CD1c-positive myeloid dendritic cell (primary cell): ENCODE measurements at regions not wholly inside any gene's neighbourhood (a gene's known extent, or its start where the extent isn't known, plus 50 kb on each side); places are given as distances from the start of the nearest gene placed in this dataset.
"Not testable (repeated sequence)": the region's sequence is repeated elsewhere in the genome, so short reads cannot be mapped to it uniquely, and the experiment has no call there.

Experiments
- DNase-seq: peaks from one replicate; pipeline ENCODE4 v3.0.0-alpha.2; 2016; ENCODE audit errors: extremely low spot score

DNA sequence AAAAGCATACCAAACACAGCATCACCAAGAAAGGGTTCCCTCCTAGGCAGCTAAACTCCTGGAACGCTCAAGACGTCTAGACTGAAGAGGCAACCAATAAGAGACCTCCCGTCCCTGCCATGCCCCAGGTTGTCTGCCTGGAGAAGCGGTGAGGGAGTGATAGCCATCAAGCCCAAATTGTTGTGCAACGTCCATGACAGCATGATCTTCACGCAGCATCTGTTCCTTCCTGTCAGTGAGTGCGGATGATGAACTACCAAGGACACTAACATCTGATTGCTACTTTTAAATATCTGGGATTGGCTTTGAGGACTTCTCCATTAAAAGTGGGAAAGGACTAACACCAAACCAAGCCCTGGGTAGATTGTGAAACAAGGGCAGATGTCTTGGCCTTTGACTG is 149.7 kb downstream of the TXNL1 start:
- no peak for DNase-seq

DNA sequence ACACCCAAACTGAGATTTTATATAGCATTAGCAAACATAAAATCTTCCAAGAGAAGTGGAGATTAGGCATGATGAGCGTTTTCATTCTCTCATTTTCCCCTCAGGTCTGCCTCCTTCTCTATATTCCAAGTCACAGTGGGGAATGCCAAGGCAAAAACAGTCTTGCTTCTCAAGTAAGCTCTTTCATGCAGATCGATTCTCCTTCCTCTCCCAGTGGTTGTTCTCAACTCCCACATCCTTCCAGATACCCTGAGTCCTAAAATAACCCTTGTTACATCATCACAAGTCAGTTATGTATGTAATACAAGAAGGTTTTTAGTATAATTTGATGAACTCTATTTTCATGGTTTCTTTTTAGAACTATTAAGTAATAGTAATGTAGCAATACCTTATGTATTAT is 150.6 kb downstream of the TXNL1 start:
- DNase-seq: no peak

DNA sequence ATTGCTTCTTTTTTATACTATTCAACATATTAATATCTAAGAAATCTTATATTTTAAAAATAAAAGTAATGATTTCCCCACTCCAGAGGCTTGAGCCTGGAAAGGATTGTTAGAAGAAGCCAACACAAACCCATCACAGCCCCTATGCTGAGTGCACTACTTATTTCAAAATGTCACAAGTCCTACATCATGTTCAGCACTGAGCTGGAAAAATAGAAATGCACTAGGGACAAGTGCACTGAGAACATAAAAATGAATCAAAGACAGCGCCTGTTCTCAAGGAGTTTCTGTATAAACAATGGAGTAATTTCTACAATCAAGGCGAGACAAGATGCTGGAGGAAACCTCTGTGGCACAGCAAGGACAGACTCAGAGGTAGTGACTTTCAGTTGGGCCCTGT is 155.0 kb downstream of the TXNL1 start:
- no peak for DNase-seq

DNA sequence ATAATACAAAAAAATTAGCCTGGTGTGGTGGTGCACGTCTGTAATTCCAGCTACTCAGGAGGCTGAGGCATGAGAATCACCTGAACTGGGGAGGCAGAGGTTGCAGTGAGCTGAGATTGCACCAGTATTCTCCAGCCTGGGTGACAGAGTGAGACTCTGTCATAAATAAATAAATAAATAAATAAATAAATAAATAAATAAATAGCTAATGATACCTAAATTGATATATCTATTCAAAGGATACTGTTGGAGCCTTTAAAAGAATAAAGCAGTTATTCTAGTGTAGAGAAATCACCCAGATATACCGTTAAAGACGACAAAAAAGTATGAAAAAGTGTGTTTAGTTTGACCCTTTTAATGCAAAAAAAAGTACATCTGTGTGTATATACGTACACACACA is 155.6 kb downstream of the TXNL1 start:
- DNase-seq: not testable (repeated sequence)

DNA sequence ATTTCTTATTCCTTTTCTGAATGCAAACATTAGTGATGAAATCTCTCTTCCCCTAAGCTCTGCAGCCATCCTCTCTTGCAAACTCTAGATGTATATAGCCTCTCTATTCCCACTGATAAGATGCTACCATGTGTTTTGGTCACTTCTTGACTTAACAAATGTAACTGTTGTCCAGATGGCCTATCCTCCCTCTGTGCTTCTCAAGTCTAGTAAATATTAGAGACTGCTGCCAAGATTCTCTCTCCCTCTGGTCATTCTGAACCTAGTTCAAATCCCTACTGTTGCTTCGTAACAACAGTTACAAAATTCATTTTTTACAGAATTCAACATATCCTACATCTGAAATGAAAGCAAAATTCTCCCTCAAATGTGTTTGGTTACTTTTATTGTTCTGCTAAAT is 156.6 kb downstream of the TXNL1 start:
- no peak for DNase-seq

DNA sequence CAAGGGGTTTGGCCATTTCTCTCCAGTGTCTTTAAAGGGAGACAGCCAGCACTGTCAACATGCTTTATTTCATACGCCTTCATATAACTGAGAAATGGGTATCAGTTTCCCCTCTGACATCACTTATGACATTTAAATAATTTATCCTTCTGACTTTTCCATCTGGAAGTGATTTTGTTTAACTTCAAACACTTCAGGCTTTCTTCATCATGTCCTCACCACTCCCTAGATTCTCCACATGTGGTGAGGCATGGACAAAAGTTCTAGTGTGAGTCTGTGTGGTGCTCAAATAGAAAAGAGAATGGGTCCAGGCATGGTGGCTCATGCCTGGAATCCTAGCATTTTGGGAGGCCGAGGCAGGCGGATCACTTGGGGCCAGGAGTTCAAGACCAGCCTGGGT is 158.6 kb downstream of the TXNL1 start:
- no peak for DNase-seq

DNA sequence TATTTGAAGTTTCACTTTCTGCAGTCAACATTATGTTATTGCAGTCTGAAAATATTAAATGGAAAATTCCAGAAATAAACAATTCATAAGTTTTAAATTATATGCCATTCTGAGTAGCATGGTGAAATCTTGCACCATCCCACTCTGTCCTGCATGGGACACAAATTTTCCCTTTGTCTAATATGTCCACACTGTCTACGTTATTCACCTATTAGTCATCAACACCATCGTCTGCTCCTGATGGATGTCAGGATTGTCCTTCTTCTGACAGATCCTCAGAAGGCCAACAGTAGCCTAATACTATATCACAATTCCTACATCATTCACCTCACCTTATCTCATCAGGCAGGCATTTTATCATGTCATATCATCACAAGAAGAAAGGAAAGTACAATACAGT is 163.1 kb downstream of the TXNL1 start:
- no peak for DNase-seq

DNA sequence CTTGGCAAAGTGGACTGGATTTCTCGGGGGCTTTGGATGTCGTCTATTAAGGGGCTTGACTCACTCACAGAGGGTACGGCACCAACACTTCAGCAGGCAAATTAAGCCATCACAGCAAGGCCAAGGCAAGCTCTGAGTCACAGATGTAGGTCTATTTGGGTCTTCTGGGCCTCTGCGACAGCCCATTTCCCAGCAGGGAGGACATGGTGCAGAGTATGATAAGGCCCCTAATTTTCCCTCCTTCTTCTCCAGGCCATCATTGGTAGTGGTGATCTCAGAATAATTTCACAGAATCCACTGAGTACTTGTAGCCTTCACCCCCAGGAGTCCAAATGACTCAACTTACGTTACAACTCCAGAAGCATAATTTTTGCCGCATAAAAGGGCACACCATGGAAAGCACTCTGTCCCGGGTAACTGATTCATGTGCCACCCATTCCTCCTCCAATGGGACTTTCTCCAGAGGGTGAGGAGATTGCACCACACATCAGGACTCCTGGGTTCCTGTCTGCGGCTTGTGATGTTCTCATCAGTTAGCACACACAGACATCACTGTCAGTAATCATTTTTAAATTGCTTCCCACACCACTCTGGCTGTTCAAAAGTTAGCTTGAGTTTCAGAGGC is 164.9 kb downstream of the TXNL1 start:
- DNase-seq: no peak

DNA sequence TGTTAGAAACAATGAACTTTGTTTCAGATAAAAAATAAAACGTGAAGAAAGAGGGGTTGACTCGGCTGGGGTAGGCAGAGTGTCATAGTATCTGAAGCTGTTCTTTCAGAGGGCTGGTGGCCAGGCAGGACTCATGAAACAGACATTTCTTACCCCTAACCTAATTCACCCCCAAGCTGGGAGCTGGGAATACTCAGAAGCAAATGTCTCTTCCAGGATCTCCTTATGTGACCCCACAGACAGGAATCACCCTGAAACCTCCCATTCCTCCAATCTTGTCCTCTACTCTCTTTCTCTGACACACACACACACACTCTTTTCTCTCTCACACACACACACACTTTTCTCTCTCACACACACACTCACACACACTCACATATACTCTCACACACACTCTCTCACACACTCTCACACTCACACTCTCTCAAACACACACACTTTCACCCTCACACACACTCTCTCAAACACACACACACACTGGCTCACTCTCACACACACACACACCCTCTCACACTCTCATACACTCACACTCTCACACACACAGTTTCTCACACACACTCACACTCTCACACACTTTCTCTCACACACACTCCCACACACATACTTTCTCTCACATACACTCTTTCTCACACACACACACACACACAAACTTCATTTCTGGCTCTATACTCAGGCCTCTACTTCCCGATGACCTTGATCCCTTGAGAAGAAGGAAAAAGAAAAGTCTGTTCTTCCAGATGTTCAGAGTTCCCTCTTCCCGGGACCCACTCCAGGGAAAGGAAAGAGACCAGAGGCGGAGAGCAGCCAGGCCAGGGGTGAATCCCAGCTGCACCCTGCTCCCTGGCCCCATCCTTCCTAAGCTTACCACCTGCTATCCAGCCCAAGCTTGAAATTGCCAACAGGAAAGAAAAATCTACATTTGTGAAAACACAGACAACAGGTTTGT is 167.7 kb downstream of the TXNL1 start:
- DNase-seq: no peak

DNA sequence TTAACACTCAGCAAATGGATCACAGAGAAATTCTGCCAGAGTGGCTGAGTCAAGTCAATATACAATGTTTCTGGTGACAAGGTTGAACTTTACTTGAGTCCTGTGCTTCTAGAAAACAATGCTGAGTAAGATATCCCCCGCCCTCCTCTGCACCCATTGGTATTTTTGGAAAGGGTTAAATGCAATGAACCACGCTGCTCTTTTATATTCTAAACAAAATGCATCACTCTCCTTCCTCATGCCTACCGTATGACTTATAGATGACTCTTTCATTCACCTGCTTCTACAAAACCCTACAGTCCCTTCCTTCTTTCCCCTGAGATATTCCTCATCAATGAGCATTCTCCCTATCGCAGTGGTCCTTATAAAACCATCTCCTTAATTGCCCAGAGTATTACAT is 168.8 kb downstream of the TXNL1 start:
- DNase-seq: no peak

DNA sequence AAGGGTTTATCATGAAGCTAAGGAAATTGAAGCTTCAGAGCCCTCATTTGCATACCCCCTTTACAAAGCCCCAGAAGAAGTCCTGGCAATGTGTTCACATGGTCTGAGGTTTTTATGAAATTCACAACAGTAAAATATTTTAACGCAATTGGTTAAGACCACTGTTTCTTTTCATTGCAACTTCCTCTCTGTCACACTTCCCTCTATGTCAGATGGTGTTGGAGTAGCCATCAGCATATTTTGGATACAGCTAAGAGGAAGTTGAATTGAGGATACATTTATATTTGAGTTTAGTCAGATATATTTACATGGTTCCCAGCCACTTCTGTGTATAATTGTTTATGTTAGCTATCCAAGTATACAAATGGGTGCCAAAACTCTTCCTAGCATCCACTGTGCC is 170.0 kb downstream of the TXNL1 start:
- peak; percentile 67 for DNase-seq

DNA sequence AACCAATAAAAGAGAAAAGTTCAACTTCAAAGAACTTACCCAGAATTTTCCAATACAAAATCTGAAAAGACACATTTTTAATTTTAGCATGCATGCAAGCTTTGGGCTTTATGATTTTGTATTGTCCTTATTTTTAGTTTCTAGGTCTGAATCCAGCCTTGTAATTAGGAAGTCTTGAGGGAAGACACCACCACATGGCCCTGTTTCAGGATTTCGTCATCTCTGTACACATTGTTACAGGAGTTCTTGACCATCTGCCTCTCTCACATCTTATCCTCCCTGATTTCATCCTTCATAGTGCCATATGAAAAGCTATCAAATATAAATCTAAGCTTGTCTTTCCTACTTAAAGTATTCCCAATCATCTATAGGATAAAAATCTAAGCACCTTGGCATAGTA is 176.1 kb downstream of the TXNL1 start:
- DNase-seq: no peak

DNA sequence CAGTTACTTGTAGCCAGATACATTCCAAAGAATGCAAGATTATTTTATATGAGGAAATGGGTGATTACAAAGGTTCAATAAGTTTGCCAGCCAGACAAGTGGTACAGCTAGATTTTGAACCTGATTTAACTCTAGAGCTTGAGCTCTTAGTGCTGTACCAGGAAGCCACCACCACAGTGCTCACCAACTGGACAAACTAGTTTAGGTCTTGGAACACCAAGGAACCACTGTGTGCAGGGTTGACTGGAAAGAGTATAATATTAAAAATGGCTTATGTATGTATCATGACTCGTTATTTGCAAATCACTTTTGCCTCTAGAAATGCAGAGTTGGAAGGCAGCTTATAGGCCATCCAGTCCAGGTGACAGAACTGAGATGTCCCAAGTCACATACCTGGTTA is 177.2 kb downstream of the TXNL1 start:
- DNase-seq: no peak

DNA sequence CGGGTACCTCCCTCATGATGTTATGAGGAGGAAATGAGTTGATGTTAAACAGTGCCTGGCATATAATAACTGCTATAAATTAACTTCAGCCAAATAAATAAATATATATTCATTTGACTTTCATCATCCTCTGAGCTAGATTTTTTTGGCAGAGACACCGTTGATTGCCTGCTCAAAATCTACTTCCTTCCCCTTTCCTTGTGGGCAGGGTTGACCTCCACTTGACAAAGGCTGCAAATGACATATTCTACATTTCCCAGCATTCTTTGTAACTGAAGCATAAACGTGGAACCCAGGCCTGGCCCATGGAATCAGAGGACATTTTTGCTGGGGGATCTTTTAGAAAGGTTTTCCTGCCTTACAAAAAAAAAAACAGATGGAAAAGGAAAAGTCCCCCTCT is 177.8 kb downstream of the TXNL1 start:
- no peak for DNase-seq

DNA sequence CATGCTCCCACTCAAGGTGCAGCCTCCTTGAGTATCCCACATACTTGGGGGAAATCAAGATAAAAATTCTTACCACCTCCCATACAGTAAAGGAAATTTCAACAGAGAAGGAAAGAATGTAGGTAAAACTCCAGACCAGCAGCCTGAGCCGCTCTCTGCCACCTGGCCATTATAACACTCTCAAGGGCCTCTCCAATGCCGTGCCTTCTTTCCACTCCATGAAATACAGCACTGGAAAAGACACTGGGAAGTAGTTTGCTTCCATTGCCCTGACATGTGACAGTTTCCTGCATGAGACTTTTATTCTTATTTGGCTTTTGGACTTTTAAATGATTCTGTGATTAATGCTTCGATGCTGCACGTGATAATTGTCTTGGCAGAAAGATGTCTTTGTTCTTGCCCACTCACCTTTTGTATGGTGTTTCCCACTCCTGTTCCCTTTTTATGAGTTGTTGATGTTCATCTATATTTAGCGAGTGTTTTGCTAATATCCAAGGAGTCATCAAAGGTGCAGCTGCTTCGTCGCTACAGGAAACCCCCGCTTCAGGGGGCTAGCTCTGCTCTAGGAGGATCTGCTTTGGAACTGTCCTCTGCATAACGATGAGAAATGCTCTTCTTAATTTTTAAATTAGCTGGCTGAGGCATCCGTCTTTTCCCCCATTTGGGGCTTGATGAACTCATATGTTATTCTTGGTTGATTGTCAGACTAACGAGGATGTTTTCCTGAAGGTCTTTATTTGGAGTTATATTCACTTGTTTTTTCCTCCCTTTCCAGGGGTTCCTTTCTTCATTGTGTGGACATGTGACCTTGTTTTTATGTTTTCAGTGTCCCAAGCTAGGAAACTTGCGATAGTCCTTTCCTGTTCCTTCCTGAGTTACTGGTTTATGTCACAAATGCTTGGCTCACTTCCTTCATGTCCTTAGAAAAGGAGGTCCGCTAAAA is 179.4 kb downstream of the TXNL1 start:
- DNase-seq: no peak

DNA sequence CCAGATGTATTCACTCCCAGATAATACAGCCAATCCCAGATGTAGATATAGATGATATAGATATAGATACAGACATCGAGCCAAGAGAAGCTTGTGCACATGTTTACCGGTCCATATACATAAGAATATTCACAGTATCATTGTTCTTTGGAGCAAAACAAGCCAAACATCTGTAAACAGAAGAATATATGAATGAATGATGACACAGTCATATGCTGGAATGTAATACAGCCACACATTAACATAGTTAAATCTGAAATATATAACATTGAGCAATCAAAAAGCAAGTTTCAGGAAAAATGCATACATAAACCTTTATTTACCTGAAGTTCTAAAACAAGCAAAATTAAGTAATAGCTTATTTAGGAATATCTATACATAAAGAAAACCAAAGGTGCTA is 182.5 kb downstream of the TXNL1 start:
- DNase-seq: no peak

DNA sequence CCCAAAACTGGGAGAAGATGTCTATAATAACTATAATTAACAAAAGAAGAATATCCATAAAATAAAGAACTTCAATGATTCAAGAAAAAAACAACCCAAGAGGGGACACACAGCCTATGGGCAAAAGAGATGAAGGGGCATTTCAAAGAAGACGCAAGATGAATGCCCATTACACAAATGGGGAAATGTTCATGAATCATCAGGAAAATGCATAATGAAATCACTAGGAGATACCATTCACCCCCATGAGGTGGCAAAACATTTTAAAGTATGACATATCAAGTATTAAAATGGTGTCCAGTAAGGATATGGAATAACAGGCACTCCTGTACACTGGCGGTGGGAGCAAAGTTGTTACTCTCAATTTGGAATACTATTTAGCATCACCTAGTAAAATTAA is 183.3 kb downstream of the TXNL1 start:
- no peak for DNase-seq

DNA sequence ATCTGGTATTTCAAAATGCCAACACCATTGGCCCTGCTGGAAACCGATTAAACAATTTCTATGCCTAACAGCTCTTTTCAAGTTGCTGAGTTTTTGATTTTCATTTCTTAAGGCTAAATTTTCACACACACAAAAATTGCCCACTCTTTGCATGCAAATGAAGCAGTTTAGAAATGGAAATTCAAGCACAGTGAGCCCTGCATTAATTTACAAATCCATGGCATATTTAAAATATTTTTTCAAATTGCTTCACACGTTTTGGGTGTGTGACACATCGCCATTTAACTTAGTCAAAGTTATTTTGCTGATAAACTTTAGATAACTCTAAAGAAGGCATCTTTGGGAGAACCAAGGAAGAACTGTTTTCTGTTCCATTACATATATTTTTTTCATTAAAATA is 184.8 kb downstream of the TXNL1 start:
- no peak for DNase-seq

DNA sequence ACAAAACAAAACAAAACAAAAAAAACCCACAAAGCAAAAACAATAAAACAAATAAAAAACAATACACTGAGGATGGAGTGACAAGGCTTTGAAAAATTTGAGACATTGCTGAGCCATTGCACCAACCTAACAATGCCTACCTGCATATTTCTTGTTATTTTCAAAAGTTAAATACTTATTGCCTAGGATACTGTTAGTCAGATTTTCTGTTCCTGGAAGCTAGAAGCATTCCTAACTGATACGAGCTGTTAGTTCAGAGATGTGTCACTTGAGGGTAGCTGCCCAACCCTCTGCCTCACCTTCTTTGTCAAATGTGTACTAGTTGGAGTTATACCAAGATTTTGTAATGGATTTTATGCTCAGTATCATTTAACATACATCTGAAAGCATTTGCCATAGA is 187.2 kb downstream of the TXNL1 start:
- DNase-seq: no peak

DNA sequence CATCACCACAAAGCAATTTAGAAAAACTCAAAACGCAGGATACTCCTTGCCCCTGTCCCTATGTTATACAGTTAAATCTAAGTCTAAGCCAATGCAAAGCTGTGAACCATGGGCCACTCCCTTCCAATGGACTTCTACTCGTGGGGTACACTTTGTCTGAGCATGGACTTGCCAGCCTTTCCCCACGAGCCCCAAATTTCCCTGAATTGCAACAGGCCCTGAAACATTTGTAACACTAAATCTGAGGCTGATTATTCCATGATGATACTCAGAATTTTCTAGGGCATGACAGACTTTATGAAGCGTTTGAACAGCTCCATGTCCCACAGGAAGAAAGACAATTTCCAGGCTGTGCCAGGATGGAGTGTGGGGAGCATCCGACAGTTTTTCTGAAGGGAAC is 189.6 kb downstream of the TXNL1 start:
- DNase-seq: no peak

DNA sequence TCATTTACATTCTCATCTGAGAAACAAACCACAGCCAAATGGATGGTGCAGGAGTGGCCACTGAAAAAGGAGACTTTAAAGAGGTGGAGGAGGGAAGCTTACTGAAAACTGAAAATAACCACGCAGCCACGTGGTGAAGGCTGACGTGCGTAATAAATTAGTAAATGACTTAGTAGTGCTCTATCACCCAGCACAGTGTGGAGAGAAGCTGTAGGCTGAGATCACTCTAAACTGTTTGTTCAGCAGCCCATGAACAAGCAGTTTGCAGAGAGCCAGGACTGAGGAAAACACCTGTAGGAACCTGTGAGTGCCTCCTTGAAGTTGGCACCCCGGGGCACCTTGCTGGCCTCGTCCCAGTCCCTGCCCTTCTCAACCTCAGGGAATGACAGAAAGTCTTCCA is 193.0 kb downstream of the TXNL1 start:
- DNase-seq: no peak

DNA sequence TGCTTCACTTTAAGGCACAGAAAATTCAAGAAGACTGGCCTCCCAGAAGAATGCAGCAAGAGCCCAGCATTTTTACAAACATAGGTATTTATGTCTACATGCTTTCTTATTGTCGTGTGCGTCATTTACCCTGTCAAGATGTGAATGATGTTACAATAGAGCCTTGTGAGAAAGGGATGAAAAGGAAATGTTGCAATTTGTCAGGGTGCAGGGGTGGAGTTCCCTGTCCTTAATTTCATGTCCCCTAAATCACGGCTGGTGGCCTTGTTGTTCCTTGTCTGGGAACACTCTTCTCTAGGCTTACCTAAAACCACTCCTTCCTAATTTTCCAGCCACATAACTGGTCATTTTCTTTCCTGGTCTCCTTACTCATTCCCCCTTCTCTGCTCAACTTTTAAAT is 194.2 kb downstream of the TXNL1 start:
- DNase-seq: peak; percentile 25
